GM12892 (cell line): ENCODE measurements at regions not wholly inside any gene's neighbourhood (a gene's known extent, or its start where the extent isn't known, plus 50 kb on each side); places are given as distances from the start of the nearest gene placed in this dataset.

Experiments
- DNase-seq: peaks from one replicate; pipeline ENCODE4 v3.0.0; 2011; ENCODE audit not compliant: insufficient read length
- FAIRE-seq: peaks from 2 replicates; lab custom pipeline; 2011; peaks lifted over from hg19 to GRCh38; lab: Jason Lieb, UNC
- POLR2A ChIP-seq: IDR thresholded peaks from 2 replicates; pipeline ENCODE4 v1.6.1; 2011; ENCODE audit warnings: low read depth, low read length, control low read depth
- POLR2AphosphoS5 ChIP-seq: IDR thresholded peaks from 2 replicates; pipeline ENCODE4 v1.6.1; 2011; ENCODE audit warnings: low read depth, low read length, control low read depth
- TAF1 ChIP-seq: IDR thresholded peaks from 2 replicates; pipeline ENCODE4 v1.6.1; 2011; ENCODE audit warnings: low read depth, mild to moderate bottlenecking, control low read depth, low read length, borderline replicate concordance

- no peak for DNase-seq
- FAIRE-seq: no peak
- TF ChIP-seq TAF1 (no peak), POLR2AphosphoS5 (no peak), POLR2A (no peak)
Observed at GRCh38 chr2:53434466-53434865, 333.1 kb upstream of the CHAC2 start.

- no peak for DNase-seq
- TF ChIP-seq POLR2AphosphoS5: no peak
- no peak for TF ChIP-seq TAF1
- TF ChIP-seq POLR2A: no peak
Observed at GRCh38 chr2:53432936-53433335, 334.7 kb upstream of the CHAC2 start.

DNA sequence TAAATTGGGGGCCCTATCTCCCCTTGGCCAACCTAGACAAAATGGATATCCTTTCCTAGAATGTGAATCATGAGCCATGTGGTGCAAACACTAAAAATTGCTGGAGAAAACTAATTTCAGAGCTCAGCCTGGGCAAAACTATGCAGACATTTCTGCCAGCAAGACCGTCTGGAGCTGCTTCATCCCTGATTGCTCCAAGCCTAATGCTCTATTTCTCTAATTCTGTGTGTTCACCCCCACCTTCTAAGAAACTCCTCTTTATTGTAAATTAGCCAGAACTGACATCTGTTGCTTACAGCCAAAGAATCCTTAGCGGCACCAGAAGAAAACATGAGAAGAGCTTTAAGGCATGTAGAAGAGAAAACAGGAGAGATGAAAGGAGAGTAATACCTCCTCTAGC is 337.7 kb upstream of the CHAC2 start:
- DNase-seq (no peak), FAIRE-seq (no peak)
- TF ChIP-seq TAF1 (no peak), POLR2AphosphoS5 (no peak), POLR2A (no peak)

More at GRCh38 chr2:53432936-53433335, 334.7 kb upstream of the CHAC2 start:
- no peak for FAIRE-seq

- FAIRE-seq (no peak), DNase-seq (no peak)
- no peak for TF ChIP-seq POLR2A
- no peak for TF ChIP-seq TAF1
- TF ChIP-seq POLR2AphosphoS5: no peak
Observed at GRCh38 chr2:53424902-53425301, 342.7 kb upstream of the CHAC2 start.

DNA sequence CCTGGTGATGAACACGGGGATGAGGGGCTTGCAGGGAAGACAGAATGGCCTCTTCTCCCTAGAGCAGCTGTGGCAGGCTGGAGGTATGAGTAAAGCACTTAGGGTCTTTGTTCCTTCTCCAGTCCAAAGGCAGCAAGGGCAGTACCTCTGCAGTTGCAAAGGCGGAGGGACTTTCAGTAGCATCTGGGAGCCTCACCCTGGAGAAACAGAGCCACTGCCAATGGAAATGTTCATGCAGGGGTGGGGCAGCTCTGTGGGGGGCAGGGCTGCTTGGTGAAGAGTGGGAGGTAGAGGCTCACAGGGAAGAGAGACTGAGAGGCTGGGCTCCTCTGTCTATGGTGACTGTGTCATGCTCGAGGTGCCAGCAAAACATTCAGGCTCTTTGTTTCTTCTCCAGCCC is 344.1 kb upstream of the CHAC2 start:
- DNase-seq (no peak), FAIRE-seq (no peak)
- no peak for TF ChIP-seq POLR2AphosphoS5
- TF ChIP-seq TAF1: no peak
- TF ChIP-seq POLR2A: no peak

GRCh38 chr2:53422979-53423378 is 344.6 kb upstream of the CHAC2 start:
- DNase-seq (no peak), FAIRE-seq (peak; percentile 40)
- TF ChIP-seq POLR2A (no peak), TAF1 (no peak), POLR2AphosphoS5 (no peak)

DNA sequence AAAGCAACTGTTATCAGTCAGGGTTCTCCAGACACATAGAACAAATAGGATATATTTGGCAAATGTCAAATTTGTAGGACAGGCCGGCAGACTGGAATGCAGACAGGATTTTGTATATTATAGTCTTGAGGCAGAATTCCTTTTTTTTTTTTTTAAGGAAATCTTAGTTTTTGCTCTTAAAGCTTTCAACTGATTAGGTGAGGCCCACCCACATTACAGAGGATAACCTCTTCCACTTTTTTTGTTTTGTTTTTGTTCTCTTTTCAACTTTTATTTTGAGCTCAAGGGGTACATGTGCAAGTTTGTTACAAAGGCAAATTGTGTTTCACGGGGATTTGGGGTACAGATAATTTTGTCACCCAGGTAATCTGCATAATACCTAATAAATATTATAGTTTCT is 350.2 kb upstream of the CHAC2 start:
- no peak for DNase-seq
- no peak for FAIRE-seq
- no peak for TF ChIP-seq POLR2A
- TF ChIP-seq TAF1: no peak
- TF ChIP-seq POLR2AphosphoS5: no peak

DNA sequence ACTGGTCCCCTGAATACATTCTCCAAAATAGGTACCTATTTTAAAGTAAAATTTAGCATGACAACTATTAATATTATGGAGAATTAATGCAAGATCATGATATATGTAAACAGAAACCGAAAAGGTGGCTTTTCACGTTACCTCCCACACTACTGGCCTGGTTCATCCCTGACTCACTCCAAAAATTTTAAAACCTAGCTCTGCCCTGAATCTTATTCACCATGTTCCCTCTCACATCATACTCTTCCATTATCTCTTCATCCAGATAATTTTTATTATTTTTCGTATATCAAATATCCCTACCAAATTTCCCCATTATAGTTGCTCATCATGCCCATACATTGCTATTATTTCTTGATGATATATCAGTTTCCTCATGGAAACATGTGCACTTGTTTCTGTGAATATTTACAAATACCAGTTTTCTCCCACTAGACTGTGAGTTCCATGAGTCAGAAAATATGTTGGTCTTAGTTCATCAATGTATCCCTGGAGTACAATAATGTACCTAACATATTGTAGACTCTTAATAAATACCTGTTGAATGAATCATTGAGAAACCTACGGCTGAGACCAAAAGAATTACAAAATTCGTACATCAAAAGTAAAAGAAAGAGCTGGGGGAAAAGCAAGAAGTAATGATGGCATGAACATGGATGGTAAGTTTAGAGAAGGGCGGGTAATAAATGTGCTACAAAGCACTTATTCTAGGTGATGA is 360.1 kb upstream of the CHAC2 start:
- DNase-seq: no peak
- no peak for TF ChIP-seq POLR2A
- TF ChIP-seq POLR2AphosphoS5: no peak
- TF ChIP-seq TAF1: no peak
- no peak for FAIRE-seq

DNA sequence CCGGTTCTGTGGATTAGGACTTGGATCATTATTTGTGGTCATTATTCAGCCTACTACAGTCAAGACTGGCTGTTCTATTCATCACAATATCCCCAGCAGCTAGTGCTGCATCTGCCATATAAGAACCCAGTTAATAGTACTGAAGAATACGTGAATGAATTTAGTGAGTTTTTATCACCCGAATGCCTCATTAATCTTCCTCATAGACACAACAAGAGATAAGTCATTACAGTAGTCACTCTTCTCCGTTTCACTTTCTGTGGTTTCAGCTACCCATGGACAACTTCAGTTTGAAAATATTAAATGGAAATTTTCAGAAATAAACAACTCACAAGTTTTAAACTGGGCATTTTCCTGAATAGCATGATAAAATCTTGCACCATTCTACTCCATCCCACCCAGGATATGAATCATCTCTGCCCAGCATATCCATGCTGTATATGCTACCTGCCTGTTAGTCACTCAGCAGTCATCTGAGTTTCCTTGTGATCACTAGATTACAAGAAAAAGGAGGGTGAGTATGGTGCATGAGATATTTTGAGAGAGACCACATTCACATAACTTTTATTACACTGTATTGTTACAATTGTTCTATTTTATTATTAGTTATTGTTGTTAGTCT is 363.7 kb upstream of the CHAC2 start:
- no peak for DNase-seq
- FAIRE-seq: no peak
- TF ChIP-seq POLR2AphosphoS5 (no peak), POLR2A (no peak), TAF1 (no peak)

- TF ChIP-seq TAF1: no peak
- TF ChIP-seq POLR2A: no peak
- TF ChIP-seq POLR2AphosphoS5: no peak
- FAIRE-seq: no peak
- no peak for DNase-seq
Observed at GRCh38 chr2:53397085-53397484, 370.5 kb upstream of the CHAC2 start.

DNA sequence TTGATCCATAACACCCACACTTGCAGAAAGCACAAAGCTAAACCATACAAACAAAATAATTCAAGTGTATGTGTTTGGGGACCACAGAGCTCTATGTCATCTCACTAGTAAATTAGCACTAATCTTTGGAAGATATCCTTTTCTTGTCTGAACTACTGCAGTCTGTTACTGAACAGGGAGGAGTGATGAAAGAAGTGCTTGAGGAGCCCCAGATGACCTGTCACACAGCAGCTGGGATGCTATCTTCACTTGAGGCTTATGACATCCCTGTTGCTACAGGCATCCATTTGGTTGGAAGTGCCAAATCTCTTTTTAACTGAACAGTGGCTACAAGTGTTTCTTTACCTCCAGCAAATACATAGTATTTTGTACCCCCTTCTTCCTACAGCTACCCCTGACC is 386.3 kb upstream of the CHAC2 start:
- DNase-seq (no peak), FAIRE-seq (no peak)
- TF ChIP-seq TAF1 (no peak), POLR2AphosphoS5 (no peak), POLR2A (no peak)

GRCh38 chr2:53379547-53379946 is 388.1 kb upstream of the CHAC2 start:
- TF ChIP-seq POLR2AphosphoS5: no peak
- no peak for TF ChIP-seq POLR2A
- TF ChIP-seq TAF1: no peak
- FAIRE-seq: no peak

More at GRCh38 chr2:53379547-53379946, 388.1 kb upstream of the CHAC2 start:
- DNase-seq: no peak
